SHP77 (cell line): ENCODE measurements at regions not wholly inside any gene's neighbourhood (a gene's known extent, or its start where the extent isn't known, plus 50 kb on each side); places are given as distances from the start of the nearest gene placed in this dataset.
"Not testable (repeated sequence)": the region's sequence is repeated elsewhere in the genome, so short reads cannot be mapped to it uniquely, and the experiment has no call there.

Source experiments
- DNase-seq, 2 experiments: peaks; one replicate each; lab custom pipeline; 2025; lab: John Stamatoyannopoulos, UW

DNA sequence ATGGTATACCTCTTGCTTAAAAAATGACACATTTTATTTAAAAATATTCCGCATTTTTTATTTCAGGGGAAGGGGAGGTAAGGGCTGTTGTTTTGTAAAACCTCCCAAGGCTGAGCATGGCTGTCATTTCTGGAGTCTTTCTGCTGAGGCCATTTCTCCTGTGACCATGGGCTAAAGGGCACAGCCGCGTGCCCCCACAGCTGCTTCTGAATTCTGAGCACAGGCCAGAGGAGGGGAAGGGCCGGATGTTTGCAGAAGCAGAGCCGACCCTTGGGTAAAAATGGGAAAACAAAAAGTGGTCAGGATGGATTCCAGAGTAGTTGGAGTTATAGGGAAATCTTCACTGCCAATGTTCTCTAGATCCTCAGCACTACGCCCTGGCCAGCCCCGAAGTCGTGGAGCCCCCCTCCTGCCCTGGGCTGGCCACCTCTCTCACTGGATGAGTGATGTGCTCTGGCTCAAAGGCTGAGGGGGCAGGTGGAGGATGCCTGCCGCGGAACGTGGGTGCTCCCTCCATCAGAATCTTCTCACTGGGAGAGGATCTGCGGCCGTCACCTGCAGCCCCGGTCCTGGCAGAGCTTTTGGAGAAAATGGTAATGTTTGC, 131.3 kb upstream of the ZEB1 start:
- DNase-seq, result no peak

DNA sequence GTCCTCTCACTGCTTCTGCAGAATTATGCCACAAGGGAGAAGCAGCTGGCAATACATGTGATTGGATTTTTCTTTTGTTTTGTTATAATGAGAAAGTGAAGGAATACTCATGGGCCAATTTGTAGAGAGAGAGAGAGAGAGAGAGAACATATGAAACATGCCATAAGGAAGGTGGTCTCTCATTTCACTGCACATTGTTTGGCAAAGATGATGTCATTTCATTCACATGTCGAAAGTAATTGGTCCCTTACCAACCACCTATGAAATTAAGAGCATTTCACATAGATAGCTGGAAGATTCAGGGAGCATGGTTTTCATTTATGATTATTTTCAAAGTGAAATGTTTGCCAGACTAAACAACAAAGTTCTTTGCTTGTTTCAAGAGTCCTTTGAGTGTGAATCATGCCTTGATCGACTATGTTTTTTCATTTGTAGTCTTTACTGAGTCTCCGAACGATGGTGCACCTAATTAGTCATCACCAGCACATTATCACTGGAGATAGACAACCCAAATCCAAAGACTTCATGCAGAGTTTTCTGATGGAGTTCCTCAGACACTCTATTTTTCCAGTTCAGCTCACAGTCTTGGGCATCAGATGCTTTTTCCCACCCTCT, 130.1 kb upstream of the ZEB1 start:
- DNase-seq, result no peak

DNA sequence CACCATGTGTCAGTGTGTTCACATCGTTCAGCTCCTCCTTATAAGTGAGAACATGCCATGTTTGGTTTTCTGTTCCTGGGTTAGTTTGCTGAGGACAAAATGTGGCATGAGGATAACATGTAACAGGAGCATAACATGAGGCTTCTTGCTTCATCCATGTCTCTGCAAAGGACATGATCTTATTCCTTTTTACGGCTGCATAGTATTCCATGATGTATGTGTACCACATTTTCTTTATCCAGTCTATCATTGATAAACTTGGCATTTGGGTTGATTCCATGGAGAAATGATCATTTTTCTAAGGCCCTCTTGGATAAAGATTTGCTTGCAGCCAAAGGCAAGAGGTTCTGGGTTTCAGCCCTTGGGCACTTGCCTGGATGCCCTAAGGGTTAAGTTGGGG, 128.5 kb upstream of the ZEB1 start:
- no peak for DNase-seq

DNA sequence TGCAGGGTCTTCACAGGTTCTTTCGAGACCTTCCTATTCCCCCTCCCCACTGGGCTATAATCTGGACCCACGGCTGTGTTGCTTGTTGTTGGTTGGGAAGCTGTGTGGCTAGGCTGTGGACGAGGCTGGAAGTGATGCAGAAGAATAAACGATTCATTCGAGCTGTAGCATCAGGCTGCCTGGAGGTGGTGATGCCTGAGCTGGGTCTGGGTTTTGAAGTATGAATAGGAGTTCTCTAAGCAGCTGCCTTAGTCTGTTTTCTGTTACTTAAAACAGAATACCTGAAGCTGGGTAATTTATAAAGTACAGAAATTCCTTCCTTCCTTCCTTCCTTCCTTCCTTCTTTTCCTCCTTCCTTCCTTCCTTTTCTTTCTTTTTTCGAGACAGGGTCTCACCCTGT, 126.5 kb upstream of the ZEB1 start:
- DNase-seq, result no peak

DNA sequence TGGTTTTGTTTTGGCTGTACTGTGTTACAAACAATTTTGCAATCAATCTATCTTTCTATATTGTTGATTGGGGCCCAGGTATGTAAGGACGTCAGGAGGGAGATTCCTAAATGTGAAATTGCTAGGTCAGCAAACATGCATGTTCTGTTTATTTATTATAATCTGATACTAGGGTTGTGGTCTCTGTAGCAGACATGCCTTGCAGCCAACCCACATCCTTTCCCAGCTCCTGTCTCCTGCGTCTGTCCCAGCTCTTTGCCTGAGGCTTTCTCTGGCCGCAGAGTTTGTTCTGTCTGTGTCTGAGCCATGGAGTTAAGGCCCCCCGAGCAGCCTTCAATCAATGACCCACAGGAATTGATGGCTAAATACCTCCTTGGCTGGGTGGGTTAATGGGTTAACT, 124.0 kb upstream of the ZEB1 start:
- DNase-seq, result no peak

DNA sequence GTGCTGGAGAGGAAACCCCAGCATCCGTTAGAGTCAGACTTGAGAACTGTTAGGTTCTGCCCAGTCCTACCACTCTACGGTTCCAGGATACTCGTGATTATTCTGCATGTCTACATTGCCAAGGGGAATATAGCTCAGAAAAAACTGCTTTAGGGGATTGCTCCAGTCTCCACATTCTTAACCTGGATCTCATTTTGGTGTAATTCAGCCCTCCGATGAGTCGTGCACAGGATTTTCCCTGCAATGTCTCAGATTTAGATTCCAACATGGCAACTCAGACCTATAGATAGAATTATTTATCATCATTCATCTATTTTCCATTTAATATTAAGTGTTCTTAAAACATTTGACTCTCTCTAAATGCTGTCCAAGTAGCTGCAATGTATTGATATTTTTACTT, 121.1 kb upstream of the ZEB1 start:
- no peak for DNase-seq

DNA sequence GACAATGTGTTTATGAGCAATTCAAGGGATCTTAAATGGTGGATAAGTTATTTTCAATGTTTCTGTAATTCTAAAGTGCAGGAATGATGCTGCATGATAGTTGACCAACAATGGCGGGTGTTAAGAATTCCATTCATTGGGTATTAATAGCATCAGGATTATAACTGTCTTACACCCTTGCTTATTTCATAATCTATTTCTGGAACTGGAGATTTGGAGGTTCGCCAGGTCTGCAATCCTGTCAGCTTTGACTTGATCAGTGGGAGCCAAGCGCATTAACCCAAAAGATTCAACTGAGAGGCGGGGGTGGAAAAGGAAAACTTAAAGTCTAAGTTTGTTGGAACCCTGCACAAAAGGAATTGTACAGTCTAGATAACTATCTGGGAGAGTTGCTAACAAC, 114.9 kb upstream of the ZEB1 start:
- DNase-seq, result no peak

DNA sequence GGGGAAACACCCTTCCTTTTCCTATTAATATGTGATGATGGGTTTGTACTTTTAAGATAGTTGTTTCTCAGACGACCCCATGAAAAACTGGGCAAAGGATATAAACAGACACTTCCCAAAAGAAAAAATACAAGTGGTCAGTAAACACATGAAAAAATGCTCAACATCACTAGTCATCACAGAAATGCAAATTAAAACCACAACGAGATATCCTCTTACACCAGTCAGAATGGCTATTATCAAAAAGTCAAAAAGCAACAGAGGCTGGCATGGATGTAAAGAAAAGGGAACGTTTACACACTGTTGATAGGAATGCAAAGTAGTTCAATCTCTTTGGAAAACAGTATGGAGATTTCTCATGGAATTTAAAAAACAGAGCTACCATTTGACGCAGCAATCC, 111.4 kb upstream of the ZEB1 start:
- DNase-seq, result no peak

DNA sequence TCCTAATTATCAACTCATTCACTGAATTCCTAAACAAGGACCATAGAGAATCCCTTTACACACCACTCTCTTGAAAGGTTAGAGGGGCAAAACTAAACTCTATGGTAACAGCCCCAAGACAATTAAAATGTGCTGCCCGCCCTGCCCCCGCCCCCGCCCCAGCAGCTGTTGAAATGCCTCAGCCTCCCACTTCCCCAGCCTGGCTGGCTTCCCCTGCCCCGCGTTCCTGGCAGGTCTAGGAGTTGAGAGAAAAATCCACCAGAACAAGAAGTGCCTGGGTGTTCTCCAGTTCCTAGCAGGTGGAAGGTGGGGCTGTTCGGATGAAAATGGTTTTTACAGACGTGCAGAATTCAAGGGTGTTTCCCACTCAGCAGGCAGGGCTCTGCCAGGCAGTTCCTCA, 109.5 kb upstream of the ZEB1 start:
- DNase-seq, result no peak

DNA sequence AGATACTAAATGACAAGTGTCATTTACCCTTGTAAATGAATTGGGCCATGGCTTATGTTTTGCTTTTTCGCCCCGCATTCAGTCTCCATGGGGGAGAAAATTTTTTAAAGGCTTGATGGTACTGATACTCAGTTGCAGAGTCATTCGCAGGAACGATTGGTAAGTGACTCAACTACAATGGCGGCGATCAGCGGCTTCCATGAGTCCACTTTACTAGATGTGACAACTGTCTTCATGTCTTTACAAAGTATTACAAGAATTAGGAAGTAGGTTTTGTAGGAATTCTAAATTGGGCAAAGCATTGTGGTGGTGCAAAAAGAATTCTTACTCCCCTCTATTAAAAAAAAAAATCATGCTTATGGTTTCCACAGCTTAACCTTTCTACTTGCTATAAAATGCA, 108.8 kb upstream of the ZEB1 start:
- no peak for DNase-seq

DNA sequence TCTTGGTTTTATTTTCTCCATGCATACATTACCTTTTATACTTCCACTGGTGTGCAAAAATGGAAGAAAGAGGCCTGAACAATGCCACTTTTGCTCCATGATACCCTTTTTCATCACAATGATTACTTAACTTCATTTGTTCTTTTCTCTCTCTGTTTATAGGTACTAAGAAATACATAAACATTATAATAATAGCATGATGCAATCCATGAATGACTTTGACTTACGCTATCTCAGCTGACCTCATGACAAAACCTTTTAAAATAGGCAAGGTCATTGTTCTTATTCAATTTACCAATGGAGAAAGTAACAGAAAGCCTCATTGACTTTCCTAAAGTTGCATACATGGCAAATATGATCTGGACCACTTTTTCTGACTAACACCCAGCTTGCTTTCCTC, 105.1 kb upstream of the ZEB1 start:
- no peak for DNase-seq

DNA sequence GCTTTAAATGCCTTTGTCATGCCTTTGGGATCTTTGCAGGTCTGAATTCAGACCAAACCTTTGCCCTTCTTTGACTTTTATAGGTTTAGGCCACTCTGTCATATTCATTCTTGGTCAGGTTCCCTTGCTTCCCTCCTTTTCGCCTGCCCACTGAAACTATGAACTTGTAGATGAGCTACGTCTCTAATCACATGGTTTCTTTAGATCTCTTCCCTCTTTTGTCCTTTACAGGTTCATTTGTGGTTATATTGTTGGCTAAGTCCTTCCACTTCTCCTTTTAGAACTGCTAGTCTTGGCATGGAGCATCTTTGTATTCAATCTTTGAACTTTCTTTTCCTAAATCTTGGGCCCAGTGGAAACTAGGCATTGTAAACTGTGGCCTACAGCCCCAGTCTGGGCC, 104.0 kb upstream of the ZEB1 start:
- DNase-seq, result no peak

DNA sequence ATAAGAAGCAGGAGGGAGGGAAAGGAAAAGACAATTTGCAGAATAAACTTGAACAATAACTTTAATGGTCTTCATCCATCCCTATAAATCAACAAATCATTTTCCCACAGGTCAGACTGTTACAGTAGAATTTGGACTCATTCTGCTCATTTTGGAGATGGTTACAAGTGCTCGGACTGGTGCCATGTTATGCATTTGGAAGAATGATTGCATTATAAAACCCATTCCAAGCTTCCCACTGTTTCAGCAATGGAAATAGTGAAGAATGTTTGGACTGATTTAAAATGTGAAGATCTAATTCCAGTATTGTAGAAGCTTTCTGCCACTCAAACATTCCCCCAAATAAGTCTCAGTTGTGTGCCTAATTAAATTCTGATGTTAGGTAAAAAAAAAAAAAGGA, 99.7 kb upstream of the ZEB1 start:
- DNase-seq, result no peak

DNA sequence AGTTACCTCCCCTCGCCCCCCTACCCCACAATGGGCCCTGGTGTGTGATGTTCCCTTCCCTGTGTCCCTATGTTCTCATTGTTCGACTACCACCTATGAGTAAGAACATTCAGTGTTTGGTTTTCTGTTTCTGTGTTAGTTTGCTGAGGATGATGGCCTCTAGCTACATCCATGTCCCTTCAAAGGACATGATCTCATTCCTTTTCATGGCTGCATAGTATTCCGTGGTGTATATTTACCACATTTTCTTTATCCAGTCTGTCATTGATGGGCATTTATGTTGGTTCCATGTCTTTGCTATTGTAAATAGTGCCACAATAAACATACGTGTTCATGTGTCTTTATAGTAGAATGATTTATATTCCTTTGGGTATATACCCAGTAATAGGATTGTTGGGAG, 90.2 kb upstream of the ZEB1 start:
- DNase-seq, result not testable (repeated sequence)

DNA sequence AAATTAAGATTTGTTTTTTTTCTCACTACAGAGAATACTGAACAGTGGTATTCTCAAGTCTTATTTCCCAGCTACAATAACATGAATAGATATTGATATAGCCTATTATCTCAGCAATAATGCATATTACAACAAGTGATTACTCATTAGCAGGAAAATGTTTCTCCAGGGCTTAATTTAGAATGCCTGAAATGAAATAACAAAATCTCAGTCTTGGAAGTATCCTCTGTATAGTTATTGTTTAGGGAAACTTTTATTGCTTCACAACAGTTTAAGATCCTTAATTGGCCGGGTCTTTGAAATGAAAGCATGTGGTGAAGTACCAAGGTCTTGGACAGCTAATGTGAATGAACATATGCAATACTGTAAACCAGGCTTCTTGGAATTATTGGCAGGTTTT, 79.1 kb upstream of the ZEB1 start:
- no peak for DNase-seq

DNA sequence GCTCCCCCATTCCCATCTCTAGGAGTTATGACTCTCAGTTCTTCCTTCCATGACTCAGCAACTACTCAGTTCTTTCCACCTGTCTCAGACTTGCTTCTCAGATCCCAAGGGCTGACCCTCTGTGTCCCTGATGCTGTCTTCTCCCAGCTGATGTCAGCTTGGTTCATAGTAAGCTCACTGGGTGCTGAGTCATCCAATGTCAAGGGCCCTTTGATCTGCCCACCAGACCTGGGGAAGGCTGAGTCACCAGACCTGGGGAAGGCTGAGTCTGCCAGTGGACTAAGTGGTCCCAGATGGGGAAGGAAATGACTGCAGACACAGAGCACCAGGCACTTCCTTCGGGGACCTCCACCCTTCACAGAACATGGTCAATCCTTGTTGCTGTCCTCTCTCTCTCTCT, 76.1 kb upstream of the ZEB1 start:
- DNase-seq, result peak in 1 of 2 experiments; percentile 10

DNA sequence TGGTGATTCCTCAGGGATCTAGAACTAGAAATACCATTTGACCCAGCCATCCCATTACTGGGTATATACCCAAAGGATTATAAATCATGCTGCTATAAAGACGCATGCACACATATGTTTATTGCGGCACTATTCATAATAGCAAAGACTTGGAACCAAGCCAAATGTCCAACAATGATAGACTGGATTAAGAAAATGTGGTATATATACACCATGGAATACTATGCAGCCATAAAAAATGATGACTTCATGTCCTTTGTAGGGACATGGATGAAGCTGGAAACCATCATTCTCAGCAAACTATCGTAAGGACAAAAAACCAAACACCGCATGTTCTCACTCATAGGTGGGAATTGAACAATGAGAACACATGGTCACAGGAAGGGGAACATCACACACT, 67.9 kb upstream of the ZEB1 start:
- DNase-seq, result not testable (repeated sequence)

DNA sequence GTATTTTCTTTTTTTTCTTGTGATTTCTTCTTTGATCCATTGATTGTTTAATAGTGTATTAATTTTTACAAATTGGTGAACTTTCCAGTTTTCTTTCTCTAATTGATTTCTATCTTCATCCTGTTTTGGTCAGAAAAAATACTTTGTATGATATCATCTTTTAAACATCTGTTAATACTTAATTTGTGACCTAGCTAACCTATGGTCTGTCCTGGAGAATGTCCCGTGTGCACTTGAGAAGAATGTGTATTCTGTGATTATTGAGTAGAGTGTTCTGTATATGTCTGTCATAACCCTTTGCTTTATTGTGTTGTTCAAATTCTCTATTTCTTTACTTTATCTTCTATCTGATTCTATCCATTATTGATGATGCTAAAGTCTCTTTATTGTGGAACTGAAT, 65.8 kb upstream of the ZEB1 start:
- no peak for DNase-seq

DNA sequence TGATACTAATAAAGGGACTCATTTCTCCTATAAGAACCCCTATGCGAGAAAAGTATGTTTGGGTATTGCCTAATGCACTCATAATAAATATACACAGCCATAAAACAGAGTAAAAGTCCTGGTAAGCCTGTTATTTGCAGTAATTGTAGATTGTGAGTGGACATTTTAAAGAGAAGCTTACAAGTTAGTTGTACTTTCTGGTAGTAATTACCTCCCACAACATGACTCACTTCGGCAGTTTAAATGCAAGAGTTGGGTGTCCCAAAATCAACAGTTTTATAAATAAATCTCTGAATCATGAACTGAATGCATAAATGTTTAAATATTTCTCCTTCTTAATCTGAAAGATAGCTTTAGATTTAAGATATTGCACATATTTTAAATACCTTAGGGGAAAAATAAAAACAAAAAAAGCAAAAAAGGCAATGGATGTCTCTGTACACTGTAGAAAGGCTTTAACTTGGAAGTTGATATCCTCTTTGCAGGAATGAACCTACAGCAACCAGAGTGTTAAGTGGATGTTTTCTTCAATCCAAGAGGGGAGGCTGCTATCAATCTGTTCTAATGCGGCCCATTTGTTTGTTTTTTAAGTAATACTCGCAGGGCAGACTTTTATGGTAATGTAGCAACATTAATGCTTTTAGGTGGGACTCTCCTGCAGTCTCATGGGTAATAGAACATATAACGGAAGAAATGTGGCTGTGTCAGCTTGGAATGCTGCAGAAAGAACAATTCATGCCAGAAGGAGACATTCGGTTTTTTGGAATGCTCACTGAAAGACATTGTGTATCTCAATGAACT, 57.3 kb upstream of the ZEB1 start:
- no peak for DNase-seq

DNA sequence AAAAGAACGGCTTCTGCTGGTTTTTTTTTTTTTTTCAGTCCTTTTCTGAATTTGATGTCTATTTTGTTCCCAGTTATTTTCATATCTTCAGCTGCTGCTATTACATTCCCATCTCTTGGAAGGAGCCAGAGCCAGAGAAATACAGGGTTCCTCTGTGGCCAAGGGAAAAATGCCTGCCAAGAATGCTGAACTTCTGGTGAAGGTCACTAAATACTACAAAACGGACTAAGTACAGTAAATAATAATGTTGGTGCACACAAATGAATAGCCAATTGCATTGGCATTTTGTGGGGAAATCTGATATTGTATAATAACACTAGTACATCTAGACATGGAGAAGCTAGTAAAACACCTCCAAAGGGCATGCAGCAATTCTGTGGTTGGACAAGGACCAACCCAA, 56.3 kb upstream of the ZEB1 start:
- DNase-seq, result no peak

DNA sequence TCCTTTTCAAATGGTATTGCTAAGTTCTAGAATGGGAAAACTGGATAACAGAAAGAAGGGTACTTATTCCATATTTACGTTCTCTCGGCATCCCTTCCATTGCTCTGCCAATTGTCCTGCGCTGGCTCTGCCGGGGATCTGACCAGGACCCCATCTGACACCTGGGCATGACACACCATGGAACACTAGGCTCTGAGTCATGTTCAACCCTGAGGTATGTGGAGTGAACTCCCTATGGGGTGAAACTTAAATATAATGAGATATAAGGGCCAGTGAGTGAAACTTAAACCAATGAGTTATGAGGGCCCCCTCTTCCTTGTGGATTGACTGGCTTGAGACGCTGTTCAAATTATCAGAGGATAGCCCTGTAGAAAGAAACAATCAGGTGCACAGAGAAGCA, 55.1 kb upstream of the ZEB1 start:
- DNase-seq, result no peak

DNA sequence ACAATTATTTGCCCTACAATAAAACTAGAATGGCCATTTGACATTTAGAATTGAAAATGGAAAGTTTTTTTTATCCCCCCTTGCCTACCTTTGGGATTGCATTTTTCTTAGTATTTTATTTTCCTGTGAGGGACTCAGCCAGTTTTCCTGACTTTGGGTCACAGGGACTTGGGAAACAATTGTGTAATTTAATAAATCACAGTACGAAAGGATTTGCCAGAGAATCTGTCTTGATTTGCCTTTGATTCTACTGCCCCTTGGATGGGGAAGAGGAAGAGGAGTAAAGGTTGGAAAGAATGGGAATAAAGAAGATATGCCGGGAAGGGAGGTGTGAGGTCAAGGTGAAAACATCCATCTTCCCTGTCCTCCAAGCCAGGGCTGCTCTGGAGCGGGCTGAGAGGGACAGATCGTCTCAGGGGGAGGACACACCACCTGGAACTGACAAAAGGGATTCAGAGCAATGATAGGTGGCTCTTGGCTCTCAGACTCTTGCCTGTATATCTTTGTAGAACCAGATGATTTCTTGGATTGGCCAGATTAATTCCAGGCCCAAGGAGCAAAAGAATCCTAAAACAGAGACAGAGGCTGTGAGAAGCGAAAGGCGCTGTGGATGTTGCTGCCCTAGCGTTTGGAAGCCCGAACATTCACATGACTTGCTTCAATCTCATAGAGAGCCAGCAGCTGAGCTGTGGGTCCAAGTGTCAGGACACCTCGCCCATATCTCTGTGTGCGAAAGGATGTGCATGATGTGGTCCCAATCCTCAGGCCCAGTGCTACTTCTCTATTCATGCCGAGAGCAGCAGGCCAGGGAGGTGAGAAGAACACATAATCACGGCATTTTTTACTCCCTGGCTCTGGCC, 50.3 kb upstream of the ZEB1 start:
- no peak for DNase-seq
